NCI-H69 (cell line): ENCODE measurements at regions not wholly inside any gene's neighbourhood (a gene's known extent, or its start where the extent isn't known, plus 50 kb on each side); places are given as distances from the start of the nearest gene placed in this dataset.

ENCODE experiments used
- DNase-seq: peaks from one replicate; lab custom pipeline; 2025; lab: John Stamatoyannopoulos, UW

GRCh38 chrX:16496175-16496574, 153.8 kb upstream of the S100G start:
- DNase-seq: no peak

GRCh38 chrX:16511796-16512776, 137.9 kb upstream of the S100G start:
- no peak for DNase-seq

DNA sequence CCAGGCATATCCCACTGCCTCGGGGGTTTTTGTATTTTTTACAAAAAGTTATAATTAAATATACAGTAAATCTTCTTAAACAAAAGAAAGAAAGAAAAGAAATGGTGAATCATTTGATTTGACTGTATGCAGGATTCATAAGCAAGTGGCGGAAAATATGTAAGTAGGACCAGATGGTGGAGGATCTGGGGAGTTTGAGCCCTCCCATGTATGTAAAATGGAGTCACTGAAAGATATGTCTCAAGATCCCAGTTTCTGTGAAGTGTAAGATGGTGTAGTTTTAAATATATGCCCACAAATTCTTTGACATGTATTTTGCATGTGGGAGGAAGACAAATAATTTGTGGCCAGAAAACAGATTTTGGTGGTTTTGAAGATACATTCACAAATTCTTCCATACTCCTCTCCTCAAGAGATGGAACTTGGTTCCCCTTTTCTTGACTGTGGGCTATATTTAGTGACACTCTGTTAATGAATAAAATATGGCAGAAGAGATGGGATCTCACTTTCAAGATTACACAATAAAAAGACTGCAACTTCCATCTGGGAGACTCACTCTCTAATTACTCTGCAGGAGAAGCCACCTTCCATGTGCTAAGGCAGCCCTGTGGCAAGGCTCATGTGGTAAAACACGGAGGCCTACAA, 133.6 kb upstream of the S100G start:
- peak; percentile 58 for DNase-seq

GRCh38 chrX:16517039-16517605, 132.8 kb upstream of the S100G start:
- no peak for DNase-seq

- DNase-seq: no peak
Observed at GRCh38 chrX:16518131-16518530, 131.8 kb upstream of the S100G start.

- peak; percentile 36 for DNase-seq
Observed at GRCh38 chrX:16524316-16524715, 125.6 kb upstream of the S100G start.

DNA sequence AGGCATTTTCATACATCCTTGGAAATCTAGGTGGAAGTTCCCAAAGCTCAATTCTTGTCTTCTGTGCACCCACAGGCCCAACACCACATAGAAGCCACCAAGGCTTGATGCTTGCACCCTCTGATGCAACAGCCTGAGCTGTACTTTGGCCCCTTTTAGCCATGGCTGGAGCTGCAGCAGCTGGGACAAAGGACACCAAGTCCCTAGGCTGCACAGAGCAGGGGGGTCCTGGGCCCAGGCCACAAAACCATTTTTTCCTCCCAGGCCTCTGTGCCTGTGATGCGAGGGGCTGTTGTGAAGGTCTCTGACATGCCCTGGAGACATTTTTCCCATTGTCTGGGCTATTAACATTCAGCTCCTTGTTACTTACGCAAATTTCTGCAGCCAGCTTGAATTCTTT, 124.0 kb upstream of the S100G start:
- no peak for DNase-seq

DNA sequence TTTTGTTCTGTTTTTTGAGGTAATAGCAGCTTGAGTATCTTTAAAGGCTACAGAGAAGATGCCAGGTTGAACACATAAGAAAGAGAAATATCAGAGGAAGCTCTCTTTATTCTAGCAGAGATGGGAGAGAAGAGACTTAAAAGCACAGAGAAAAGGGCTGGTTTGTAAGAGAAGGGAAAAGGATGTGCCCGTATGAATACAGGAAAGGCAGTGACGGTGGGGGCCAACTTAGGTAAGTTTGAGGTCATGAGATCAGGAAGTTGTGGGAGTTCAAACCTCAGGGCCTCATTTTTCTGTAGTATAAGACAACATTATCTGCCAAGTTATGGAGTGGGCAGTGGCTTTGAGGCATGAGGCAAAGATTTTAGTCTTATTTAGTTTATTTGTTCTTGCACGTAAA, 121.3 kb upstream of the S100G start:
- no peak for DNase-seq
